ENCODE measurements at regions not wholly inside any gene's neighbourhood (a gene's known extent, or its start where the extent isn't known, plus 50 kb on each side); places are given as distances from the start of the nearest gene placed in this dataset.

DNA sequence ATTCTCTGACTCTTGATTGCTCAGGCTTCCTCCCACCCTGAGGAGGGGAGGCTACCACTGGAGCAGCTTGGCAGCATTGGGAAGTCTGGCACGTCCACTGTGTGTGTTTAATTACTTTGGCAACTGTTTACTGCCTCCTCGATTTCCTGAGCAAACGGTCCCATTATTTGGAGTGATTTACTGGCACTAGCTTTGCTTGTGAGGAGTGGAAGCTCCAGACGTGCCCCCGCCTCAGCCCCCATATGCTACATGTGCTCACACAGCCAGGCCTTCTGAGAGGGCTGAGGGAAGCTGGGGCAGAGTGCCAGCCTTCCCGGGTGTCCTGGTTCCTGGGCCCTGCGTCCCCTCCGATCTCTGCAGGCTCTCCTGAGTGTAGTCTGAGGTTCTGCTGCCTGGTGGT is 306.2 kb downstream of the PTPRU start:
- no peak for DNase-seq

- DNase-seq = no peak
Measured at GRCh38 chr1:29541631-29542030, 305.3 kb downstream of the PTPRU start.

DNA sequence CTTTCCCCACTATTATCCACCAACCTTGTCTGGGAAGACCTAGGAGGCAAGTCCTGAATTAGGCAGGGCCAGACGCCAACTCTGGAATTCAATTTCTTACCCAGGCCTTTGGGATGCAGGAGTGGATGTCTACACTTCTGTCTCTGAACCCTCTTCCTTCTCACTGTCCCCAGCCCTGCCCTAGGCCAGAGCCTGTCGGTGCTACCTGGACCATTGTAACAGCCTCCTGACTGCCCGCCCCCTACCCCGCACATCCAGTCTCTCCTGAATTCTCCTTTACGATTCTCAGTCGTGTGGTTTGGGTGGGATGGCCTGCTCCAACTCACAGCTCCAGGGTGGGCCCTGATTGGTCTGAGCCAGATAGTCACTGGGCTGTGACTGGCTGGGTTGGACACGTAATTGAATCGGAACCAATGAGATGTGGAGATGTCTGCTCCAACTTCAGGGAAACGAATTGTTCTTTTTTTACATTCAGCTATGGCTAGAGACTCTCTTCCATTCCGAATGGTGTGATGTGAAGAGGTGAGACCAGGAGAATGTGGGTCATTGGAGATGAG is 304.6 kb downstream of the PTPRU start:
- DNase-seq = no peak

GRCh38 chr1:29539971-29540370 is 303.6 kb downstream of the PTPRU start:
- DNase-seq = no peak

DNA sequence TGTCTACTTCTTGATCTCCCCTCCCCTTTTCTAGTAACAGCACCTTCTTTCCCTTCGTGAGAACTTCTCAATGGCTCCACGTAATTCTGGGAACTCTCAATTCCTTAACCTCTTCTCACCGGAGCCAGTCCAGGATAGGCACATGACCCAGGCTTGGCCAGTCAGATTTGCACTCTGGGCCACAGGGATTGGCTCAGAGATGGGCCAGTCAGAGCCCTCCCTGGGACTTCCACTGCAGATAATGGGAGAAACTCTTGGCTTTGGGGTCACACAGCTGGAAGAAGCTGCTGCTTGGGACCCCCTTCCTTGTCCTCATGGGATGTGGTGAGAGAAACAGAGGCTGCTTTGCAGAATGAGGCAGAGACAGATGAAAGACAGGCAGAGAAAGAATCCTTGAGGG is 302.3 kb downstream of the PTPRU start:
- DNase-seq = no peak

DNA sequence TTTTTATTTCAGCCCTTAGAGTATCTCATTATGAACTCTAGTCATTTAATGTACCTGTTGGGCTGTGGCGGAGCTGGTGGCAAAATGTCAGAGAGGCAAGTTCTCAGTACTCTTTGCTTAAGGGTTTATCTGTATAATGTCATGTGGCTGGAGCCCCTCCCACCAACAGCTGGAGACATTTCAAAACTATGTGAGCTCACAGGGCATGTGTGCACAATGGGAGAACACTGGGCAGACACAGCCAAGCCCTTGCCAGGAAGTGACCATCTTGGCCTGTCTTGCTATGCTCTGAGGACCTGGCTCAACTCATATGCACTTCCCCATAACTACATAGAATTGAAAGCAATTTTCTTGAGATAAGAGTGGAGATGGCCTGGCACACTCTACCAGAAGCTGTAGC is 296.4 kb downstream of the PTPRU start:
- DNase-seq = no peak

DNA sequence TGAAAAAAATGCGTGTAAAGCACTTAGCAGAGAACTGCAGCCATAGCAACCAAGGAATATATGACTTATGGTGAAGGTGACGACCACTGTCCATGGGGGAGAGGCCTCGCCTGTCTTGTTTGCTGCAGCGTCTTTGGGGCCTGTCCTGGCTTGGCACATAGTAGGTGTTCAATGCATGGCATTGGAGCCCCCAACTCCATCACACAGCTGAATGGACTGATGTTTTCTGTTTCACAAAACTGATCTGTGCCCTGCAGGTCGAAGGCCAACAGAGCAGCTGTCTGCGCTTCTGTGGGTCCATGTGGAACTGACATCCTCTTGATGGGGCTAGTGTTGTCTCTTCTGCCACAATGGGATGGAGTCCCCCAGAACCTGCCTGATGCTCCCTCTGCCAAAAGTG is 296.0 kb downstream of the PTPRU start:
- DNase-seq = no peak

DNA sequence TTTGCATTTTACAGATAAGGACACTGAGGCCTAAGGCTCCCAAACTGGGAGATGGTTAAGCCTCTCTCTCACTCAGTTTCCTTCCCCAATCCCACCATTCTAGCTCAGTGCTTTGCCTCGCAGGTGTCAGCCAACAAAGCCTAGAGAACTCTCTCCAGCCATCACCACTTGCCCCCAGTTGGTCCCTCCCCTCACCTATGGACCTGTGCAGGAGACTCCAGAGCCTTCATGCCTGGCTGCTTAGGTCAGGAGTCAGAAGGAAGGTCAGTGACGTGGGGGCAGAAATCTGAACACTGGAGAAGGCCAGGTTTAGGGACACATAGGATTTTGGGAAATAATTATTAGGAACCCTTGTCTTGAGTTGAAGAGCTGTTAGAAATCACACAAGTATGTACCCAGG is 295.3 kb downstream of the PTPRU start:
- no peak for DNase-seq

DNA sequence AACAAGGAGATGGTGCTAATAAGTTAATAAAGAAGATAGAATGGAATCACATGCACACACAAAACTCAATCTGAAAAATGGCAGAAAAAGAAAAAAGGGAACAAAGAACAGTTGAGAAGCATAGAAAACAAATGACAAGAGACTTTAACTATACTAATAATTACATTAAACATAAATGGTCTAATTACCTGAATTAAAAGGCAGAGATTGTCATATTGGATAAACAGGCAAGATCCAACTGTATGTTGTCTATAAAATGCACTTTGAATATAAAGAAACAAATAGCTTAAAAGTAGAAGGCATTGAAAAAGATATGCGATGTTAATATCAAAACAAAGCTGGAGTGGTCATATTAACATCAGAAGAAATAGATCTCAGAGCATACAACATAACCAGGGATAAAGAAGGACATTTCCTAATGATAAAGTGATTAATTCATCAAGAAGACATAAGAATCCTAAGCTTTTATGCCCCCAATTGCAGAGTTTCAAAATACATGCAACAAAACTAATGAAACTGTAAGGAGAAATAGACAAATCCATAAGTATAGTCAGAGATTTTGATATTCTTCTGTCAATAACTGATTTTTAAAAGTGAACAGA is 293.5 kb downstream of the PTPRU start:
- DNase-seq = no peak

- DNase-seq = no peak
Measured at GRCh38 chr1:29527314-29528004, 291.1 kb downstream of the PTPRU start.

GRCh38 chr1:29525941-29526340 is 289.6 kb downstream of the PTPRU start:
- no peak for DNase-seq

DNA sequence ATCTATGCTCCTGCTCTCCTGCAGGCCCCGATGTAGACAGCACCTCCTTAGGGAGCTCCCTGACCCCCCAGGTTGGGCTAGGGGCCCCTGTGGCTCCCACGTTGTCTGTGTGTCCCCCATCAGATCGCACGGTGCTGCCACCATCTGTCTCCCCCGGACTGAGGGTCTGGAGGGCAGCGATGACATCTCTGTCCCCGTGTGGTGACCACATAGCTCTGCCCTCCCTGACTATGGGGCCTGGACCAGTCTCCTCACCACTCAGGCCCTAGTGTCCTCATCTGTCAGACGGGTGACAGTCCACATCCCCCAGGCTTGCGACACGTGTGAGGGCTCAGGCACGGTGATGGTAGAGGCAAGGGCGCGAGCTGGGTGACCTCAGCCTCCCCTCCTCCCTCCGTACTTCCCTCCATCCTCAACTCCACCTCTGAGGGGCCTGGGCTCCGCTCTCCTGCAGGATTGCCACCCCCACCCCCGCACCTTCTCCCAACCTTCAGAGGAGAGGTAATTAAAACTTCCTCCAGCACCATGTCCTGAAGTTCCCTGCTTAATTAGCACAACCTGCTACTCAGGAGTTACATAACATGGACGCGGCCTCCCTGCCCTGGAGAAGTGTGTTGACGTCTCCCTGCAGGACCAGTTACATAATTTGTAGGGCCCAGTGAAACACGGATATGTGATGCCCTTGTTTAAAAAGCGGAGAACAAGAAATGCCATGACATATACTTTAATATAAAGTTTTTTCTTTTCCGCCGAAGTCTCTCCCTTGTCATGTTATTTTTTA is 288.2 kb downstream of the PTPRU start:
- DNase-seq = no peak

- no peak for DNase-seq
Measured at GRCh38 chr1:29523576-29523975, 287.3 kb downstream of the PTPRU start.

DNA sequence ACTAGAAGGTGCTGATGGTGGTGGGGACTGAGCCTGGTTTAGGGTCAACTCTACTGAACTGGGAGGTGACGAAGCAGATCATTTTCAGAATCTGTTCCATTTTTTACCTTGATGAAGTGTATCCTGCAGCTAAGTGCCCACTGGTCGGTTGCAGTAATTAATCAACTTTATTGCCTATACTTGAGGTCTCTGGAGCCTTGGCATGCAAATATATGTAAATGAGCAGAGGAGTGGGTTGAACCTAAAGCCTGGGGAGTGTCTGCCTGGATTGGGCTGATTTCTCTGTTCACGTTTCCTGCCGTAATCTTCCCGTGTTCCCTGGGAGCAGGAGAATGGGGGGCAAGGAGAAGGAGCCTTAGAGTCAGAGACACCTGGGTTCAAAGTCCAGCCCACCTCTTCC is 286.8 kb downstream of the PTPRU start:
- DNase-seq = no peak

DNA sequence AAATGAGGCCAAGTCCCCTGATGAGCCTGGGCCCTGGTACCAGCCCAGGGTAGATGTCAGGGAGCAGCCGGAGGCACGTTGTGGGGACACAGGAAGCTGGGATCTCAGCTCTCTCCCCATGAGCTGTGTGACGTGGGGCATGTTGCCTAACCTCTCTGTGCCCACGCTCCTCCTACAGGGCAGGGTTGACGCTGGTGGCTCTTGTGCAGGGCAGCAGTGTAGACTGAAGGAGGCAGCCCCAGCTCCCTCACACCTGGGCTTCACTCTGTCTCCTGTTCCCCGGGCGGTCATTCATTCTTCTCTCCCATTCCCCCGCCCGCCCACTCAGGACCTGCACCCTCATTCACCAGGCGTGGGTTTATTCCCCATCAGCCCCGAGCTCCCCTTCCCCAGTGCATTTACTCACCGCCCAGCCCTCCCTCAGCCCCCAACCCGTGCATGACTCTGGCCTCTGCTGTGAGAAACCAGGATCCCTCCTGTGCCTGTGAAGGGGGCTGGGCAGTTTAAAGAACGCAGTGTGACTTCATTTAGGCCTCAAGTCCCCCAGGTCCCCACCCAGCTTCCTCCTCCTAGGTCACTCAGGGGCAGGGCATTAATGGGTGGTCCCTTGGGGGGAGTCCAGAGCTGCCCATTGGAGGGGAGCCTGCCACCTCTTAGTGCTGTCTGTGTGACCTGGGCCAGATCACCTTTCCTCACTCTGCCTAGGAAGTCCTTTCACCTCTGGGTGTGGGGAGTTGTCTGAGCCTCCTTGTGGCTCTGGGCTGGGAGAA is 285.7 kb downstream of the PTPRU start:
- DNase-seq = no peak

GRCh38 chr1:29521438-29521715 is 285.1 kb downstream of the PTPRU start:
- no peak for DNase-seq

GRCh38 chr1:29520571-29521437 is 284.5 kb downstream of the PTPRU start:
- DNase-seq = no peak

DNA sequence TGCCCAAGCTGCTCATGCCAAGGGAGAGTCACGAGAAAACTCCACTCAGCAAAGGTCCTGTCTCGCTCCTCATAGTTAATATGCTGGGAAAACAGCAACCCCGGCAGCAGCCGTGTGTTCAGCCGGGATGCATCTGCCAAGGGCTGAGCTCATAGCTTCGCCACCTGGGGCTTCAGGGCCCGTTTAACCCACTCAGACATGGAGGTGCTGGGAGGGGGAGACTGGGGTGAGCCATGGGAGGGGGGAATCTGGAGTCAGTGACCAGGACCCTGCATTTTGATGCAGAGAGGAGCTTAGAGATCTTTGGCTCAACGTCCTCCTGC is 283.4 kb downstream of the PTPRU start:
- DNase-seq = no peak

DNA sequence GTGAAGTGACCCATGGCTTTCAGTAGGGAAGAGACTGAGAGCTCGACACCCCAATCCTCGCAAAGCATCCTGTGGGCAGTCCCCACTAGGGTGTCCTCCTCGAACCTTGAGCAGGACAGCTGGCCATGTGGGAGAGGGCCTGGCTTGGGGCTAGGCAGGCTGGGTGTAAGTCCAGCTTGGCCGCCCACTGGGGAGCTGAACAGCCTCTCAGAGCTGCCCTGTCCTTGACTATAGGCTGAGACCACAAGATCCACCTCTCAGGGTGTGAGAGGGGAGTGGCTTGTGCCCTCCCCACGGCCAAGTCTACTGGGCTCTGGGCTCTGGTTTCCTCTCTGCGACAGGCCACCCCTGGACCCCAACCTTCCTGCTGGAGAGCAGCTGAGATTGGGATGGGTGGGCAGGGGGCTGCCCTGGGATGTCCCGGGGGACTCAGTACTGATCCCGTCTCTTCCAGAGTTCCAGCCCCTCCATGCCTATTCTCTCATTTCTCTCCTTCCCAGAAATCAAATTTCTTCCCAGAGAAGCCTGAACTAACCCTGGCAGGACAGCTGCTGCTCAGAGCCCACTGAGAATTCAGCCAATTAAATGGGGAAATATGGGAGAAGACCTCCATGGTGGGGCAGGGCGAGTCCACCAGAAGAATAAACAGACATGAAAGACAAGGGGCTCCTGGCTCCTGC is 282.9 kb downstream of the PTPRU start:
- DNase-seq = no peak

GRCh38 chr1:29518183-29518835 is 282.0 kb downstream of the PTPRU start:
- no peak for DNase-seq
